CD4-positive, alpha-beta T cell treated with Interferon alpha-2 for 1 hour (primary cell): ENCODE measurements at regions not wholly inside any gene's neighbourhood (a gene's known extent, or its start where the extent isn't known, plus 50 kb on each side); places are given as distances from the start of the nearest gene placed in this dataset.

Source experiments
- DNase-seq, 2 donors: peaks; one replicate each; pipeline ENCODE4 v3.0.0-alpha.2; 2020 to 2022

- DNase-seq, result no peak
These were observed 64.3 kb upstream of the FZD7 start for GRCh38 chr2:201969241-201969937.

- DNase-seq, result no peak
These were observed 63.5 kb upstream of the FZD7 start for GRCh38 chr2:201969938-201970785.

GRCh38 chr2:201970786-201971108 lies 62.9 kb upstream of the FZD7 start:
- no peak for DNase-seq

GRCh38 chr2:201971531-201972228 lies 62.0 kb upstream of the FZD7 start:
- no peak for DNase-seq

- DNase-seq, result no peak
These were observed 60.9 kb upstream of the FZD7 start for GRCh38 chr2:201972621-201973255.

GRCh38 chr2:201973305-201973928 lies 60.2 kb upstream of the FZD7 start:
- DNase-seq, result no peak

GRCh38 chr2:201974171-201975100 lies 59.2 kb upstream of the FZD7 start:
- no peak for DNase-seq

- DNase-seq, result no peak
These were observed 58.2 kb upstream of the FZD7 start for GRCh38 chr2:201975434-201975833.

GRCh38 chr2:201975964-201976612 lies 57.6 kb upstream of the FZD7 start:
- no peak for DNase-seq

- no peak for DNase-seq
These were observed 56.0 kb upstream of the FZD7 start for GRCh38 chr2:201977651-201978050.

- no peak for DNase-seq
These were observed 55.3 kb upstream of the FZD7 start for GRCh38 chr2:201978333-201978732.

- no peak for DNase-seq
These were observed 54.7 kb upstream of the FZD7 start for GRCh38 chr2:201978986-201979385.

GRCh38 chr2:201980389-201980821 lies 53.2 kb upstream of the FZD7 start:
- no peak for DNase-seq

GRCh38 chr2:201980946-201981345 lies 52.7 kb upstream of the FZD7 start:
- DNase-seq, result no peak

GRCh38 chr2:201983174-201983573 lies 50.5 kb upstream of the FZD7 start:
- DNase-seq, result no peak

GRCh38 chr2:201983800-201984199 lies 49.9 kb upstream of the FZD7 start:
- DNase-seq, result no peak
